Esophagus muscularis mucosa (tissue), 3 donors: ENCODE measurements at regions not wholly inside any gene's neighbourhood (a gene's known extent, or its start where the extent isn't known, plus 50 kb on each side); places are given as distances from the start of the nearest gene placed in this dataset.

Experiments used
- POLR2A ChIP-seq: fragments of 450-650 bp; IDR thresholded peaks from one replicate; pipeline ENCODE4 v1.6.1; 2017; ENCODE audit warnings: antibody characterized with exemption, moderate library complexity, mild to moderate bottlenecking, low read depth
- POLR2AphosphoS5 ChIP-seq, 2 donors: sonication (generic); formaldehyde crosslinking; IDR thresholded peaks; one replicate each; pipeline ENCODE4 v1.6.1; 2017; ENCODE audit warnings: antibody characterized with exemption in 2 of 2
- TF ChIP-seq, protein P1 (sequence below), 3 experiments: fragments of 200-600 bp in 2 of 3; fragments of 450-650 bp in 1 of 3; sonication (generic) in 2 of 3; IDR thresholded peaks; one replicate each; pipeline ENCODE4 v1.5.1; 2017 to 2019; ENCODE audit warnings: antibody characterized with exemption in 3 of 3, mild to moderate bottlenecking in 2 of 3, moderate library complexity in 1 of 3

DNA sequence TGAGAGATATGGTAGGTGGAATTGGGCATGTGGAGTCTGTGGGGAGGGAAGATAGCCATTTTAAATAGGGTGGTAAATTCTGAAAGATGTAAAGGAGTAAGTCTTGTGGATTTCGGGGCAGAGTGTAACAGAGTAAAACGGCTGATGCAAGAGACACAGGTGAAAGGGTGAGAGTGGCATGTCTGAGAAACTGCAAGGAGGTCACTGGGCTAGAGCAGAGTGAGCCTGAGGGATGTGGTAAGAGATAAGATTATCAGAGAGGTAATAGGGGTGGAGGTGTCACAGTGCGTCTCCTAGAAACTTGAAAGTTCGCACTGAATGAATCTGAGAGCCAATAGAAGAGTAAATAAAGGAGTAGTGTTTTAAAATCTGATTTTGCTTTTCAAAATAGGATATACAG is 308.1 kb downstream of the EPM2A start:
- TF ChIP-seq, protein P1, sequence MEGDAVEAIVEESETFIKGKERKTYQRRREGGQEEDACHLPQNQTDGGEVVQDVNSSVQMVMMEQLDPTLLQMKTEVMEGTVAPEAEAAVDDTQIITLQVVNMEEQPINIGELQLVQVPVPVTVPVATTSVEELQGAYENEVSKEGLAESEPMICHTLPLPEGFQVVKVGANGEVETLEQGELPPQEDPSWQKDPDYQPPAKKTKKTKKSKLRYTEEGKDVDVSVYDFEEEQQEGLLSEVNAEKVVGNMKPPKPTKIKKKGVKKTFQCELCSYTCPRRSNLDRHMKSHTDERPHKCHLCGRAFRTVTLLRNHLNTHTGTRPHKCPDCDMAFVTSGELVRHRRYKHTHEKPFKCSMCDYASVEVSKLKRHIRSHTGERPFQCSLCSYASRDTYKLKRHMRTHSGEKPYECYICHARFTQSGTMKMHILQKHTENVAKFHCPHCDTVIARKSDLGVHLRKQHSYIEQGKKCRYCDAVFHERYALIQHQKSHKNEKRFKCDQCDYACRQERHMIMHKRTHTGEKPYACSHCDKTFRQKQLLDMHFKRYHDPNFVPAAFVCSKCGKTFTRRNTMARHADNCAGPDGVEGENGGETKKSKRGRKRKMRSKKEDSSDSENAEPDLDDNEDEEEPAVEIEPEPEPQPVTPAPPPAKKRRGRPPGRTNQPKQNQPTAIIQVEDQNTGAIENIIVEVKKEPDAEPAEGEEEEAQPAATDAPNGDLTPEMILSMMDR (IDR thresholded peaks at IDR 0.05): no peak
- no peak for TF ChIP-seq POLR2AphosphoS5 (IDR thresholded peaks at IDR 0.05)
- no peak for TF ChIP-seq POLR2A
